GM18508 (cell line): ENCODE measurements at regions not wholly inside any gene's neighbourhood (a gene's known extent, or its start where the extent isn't known, plus 50 kb on each side); places are given as distances from the start of the nearest gene placed in this dataset.
"Not testable (repeated sequence)": the region's sequence is repeated elsewhere in the genome, so short reads cannot be mapped to it uniquely, and the experiment has no call there.

Source experiments
- ATAC-seq: cut with Tn5 transposase; IDR thresholded peaks from one replicate; pipeline ENCODE4 v1.9.1; 2021; ENCODE audit warnings: moderate number of reproducible peaks; ENCODE audit not compliant: insufficient read depth, unreplicated experiment

- no peak for ATAC-seq
Measured at GRCh38 chr14:39576736-39577135, 144.5 kb upstream of the FBXO33 start.

- ATAC-seq, result no peak
Measured at GRCh38 chr14:39576258-39576657, 144.0 kb upstream of the FBXO33 start.

GRCh38 chr14:39568809-39569538 lies 136.7 kb upstream of the FBXO33 start:
- no peak for ATAC-seq

- ATAC-seq, result no peak
Measured at GRCh38 chr14:39566795-39567194, 134.6 kb upstream of the FBXO33 start.

GRCh38 chr14:39563361-39563760 lies 131.1 kb upstream of the FBXO33 start:
- ATAC-seq, result no peak

GRCh38 chr14:39562175-39562574 lies 129.9 kb upstream of the FBXO33 start:
- ATAC-seq, result no peak

GRCh38 chr14:39558525-39558924 lies 126.3 kb upstream of the FBXO33 start:
- no peak for ATAC-seq

GRCh38 chr14:39555749-39556148 lies 123.5 kb upstream of the FBXO33 start:
- no peak for ATAC-seq

- ATAC-seq, result no peak
Measured at GRCh38 chr14:39554576-39554975, 122.3 kb upstream of the FBXO33 start.

GRCh38 chr14:39548358-39548757 lies 116.1 kb upstream of the FBXO33 start:
- no peak for ATAC-seq

- ATAC-seq, result no peak
Measured at GRCh38 chr14:39547845-39548244, 115.6 kb upstream of the FBXO33 start.

GRCh38 chr14:39505812-39506211 lies 73.6 kb upstream of the FBXO33 start:
- ATAC-seq, result no peak

GRCh38 chr14:39500253-39500652 lies 68.0 kb upstream of the FBXO33 start:
- ATAC-seq, result no peak

GRCh38 chr14:39499514-39499913 lies 67.3 kb upstream of the FBXO33 start:
- ATAC-seq, result no peak

GRCh38 chr14:39497677-39498076 lies 65.4 kb upstream of the FBXO33 start:
- ATAC-seq, result not testable (repeated sequence)

- ATAC-seq, result no peak
Measured at GRCh38 chr14:39492267-39492666, 60.0 kb upstream of the FBXO33 start.

GRCh38 chr14:39491134-39491571 lies 58.9 kb upstream of the FBXO33 start:
- ATAC-seq, result no peak

GRCh38 chr14:39488600-39488999 lies 56.4 kb upstream of the FBXO33 start:
- no peak for ATAC-seq

- no peak for ATAC-seq
Measured at GRCh38 chr14:39483682-39484081, 51.4 kb upstream of the FBXO33 start.
